H1 (cell line): ENCODE measurements at regions not wholly inside any gene's neighbourhood (a gene's known extent, or its start where the extent isn't known, plus 50 kb on each side); places are given as distances from the start of the nearest gene placed in this dataset.

ENCODE experiments used
- CHD2 ChIP-seq: IDR thresholded peaks from 2 replicates; pipeline ENCODE4 v1.6.1; 2012; ENCODE audit warnings: low read length, improper control_type of control experiment
- KDM4A ChIP-seq: IDR thresholded peaks from one replicate; pipeline ENCODE4 v1.7.1; 2012; ENCODE audit warnings: low read depth, mild to moderate bottlenecking, moderate library complexity, low read length, inconsistent platforms; ENCODE audit not compliant: severe bottlenecking
- MAFK ChIP-seq: IDR thresholded peaks from 2 replicates; pipeline ENCODE4 v1.6.1; 2012; ENCODE audit warnings: low read depth, mild to moderate bottlenecking, improper control_type of control experiment, low read length
- SIRT6 ChIP-seq: IDR thresholded peaks from one replicate; pipeline ENCODE4 v1.7.1; 2012; ENCODE audit warnings: low read length, inconsistent platforms
- SRF ChIP-seq: IDR thresholded peaks from 2 replicates; pipeline ENCODE4 v1.6.1; 2011; ENCODE audit warnings: mild to moderate bottlenecking, low read depth, low read length, moderate library complexity
- TBP ChIP-seq: IDR thresholded peaks from 2 replicates; pipeline ENCODE4 v1.6.1; 2011; ENCODE audit warnings: low read depth, low read length, improper control_type of control experiment

- TF ChIP-seq MAFK (no peak), KDM4A (no peak), SRF (no peak), SIRT6 (no peak), TBP (no peak), CHD2 (no peak)
These were observed 1283.7 kb downstream of the PCDH9 start (continued) for GRCh38 chr13:65946387-65946786.
